Lower lobe of right lung (tissue), 2 donors: ENCODE measurements at regions not wholly inside any gene's neighbourhood (a gene's known extent, or its start where the extent isn't known, plus 50 kb on each side); places are given as distances from the start of the nearest gene placed in this dataset.

Experiments
- ATAC-seq, 2 donors: fragments of 200-7000 bp; cut with Tn5 transposase; one replicate each; pipeline ENCODE4 v1.9.1; 2020 to 2022; ENCODE audit warnings: mild to moderate bottlenecking in 2 of 2, moderate library complexity in 2 of 2
- DNase-seq: peaks from one replicate; pipeline ENCODE4 v3.0.0-alpha.2; 2020
- H3K27ac ChIP-seq: fragments of 200-600 bp; one replicate; pipeline ENCODE4 v1.8.0; 2022
- H3K27me3 ChIP-seq: fragments of 200-600 bp; one replicate; pipeline ENCODE4 v1.8.0; 2022; ENCODE audit warnings: low read depth
- H3K36me3 ChIP-seq: fragments of 200-600 bp; one replicate; pipeline ENCODE4 v1.8.0; 2022; ENCODE audit warnings: mild to moderate bottlenecking
- H3K4me1 ChIP-seq: fragments of 200-600 bp; one replicate; pipeline ENCODE4 v1.8.0; 2022
- H3K4me3 ChIP-seq: fragments of 200-600 bp; one replicate; pipeline ENCODE4 v1.8.0; 2022; ENCODE audit warnings: mild to moderate bottlenecking
- H3K9me3 ChIP-seq: fragments of 200-600 bp; one replicate; pipeline ENCODE4 v1.8.0; 2022
- intact Hi-C: fragments of 100-400 bp; cut with DNase I; formaldehyde crosslinking; loops from one replicate; pipeline ENCODE4 v1.11.0; 2022
- TF ChIP-seq, protein P1 (sequence below): fragments of 200-600 bp; IDR thresholded peaks from one replicate; pipeline ENCODE4 v1.8.0; 2022; ENCODE audit warnings: antibody characterized with exemption, mild to moderate bottlenecking
- donor health status: DM: no; HTN: yes; CAD: no; lungs with severe emphysema.

DNA sequence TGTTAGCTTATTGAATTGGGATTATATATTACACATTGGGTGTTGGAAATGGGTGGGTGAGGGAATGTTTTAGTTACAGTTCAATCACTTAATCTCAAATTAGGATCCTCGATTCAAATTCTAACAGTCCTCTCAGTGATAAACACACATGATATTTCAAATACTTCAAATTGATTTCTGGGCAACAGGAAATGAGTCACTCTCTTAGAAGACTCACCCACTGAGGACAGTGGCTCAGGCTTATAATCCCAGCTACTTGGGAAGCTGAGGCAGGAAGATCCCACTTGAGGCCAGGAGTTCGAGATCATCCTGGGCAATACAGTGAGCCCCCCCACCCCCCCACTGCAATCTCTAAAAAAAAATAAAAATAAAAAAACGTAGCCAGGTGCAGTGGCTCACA lies 435.3 kb downstream of the KLF12 start:
- intact Hi-C loops, result no loop called here
- peaks cover 4% of the 10 kb centered on the region for H3K36me3 ChIP-seq
- H3K9me3 ChIP-seq, result no peaks in the 10 kb centered on the region
- DNase-seq (no peak), ATAC-seq (no peak)
- TF ChIP-seq, protein P1, sequence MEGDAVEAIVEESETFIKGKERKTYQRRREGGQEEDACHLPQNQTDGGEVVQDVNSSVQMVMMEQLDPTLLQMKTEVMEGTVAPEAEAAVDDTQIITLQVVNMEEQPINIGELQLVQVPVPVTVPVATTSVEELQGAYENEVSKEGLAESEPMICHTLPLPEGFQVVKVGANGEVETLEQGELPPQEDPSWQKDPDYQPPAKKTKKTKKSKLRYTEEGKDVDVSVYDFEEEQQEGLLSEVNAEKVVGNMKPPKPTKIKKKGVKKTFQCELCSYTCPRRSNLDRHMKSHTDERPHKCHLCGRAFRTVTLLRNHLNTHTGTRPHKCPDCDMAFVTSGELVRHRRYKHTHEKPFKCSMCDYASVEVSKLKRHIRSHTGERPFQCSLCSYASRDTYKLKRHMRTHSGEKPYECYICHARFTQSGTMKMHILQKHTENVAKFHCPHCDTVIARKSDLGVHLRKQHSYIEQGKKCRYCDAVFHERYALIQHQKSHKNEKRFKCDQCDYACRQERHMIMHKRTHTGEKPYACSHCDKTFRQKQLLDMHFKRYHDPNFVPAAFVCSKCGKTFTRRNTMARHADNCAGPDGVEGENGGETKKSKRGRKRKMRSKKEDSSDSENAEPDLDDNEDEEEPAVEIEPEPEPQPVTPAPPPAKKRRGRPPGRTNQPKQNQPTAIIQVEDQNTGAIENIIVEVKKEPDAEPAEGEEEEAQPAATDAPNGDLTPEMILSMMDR, result no peak
- H3K27ac ChIP-seq, result no peak overlapping the region
- no peaks in the 10 kb centered on the region for H3K27me3 ChIP-seq
- no peaks in the 10 kb centered on the region for H3K4me1 ChIP-seq
- H3K4me3 ChIP-seq, result no peak overlapping the region

DNA sequence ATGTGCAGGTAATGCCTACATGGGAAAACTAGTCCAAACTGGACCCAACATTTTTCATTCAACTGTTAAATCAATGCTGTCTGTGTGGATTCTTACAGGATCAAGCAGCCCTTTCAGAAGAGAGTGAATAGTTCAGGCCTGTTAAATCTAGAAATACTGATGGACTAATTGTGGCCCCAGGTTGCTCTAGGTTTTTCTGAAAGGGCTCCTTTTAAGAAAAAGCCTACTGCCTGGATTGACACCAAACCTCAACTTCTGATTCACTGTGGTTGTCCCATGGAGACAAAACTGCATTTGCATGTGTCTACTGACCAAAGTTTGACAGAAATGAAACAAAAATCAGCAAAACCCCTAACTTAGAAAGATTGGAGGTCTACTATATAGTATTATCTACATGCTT lies 437.0 kb downstream of the KLF12 start:
- H3K27ac ChIP-seq, result no peak overlapping the region
- no peak overlapping the region for H3K4me3 ChIP-seq
- DNase-seq, result no peak
- H3K9me3 ChIP-seq, result no peaks in the 10 kb centered on the region
- peaks cover 4% of the 10 kb centered on the region for H3K36me3 ChIP-seq
- intact Hi-C loops, result no loop called here
- no peak for ATAC-seq
- no peaks in the 10 kb centered on the region for H3K4me1 ChIP-seq
- TF ChIP-seq, protein P1, result no peak
- H3K27me3 ChIP-seq, result no peaks in the 10 kb centered on the region

DNA sequence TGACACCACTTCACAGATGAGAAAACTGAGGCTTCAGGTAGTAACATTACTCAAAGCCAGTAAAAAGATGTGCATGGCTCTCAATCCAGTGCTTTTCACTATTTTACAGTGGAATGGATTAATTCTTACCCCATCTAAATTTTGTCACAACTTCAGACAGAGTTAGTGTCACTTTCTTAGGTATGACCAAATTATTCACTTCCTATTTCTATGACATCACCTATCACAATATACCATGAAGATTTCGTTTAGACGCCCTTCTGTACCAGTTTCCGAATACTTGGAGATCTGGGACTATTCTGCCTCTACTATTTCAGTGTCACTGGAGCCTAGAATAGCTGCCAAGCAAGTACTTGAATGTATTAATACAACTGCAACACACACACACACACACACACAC lies 437.5 kb downstream of the KLF12 start:
- ATAC-seq, result no peak
- DNase-seq, result no peak
- TF ChIP-seq, protein P1, result no peak
- H3K9me3 ChIP-seq, result no peaks in the 10 kb centered on the region
- no peak overlapping the region for H3K4me3 ChIP-seq
- H3K27ac ChIP-seq, result no peak overlapping the region
- H3K36me3 ChIP-seq, result peaks cover 4% of the 10 kb centered on the region
- no peaks in the 10 kb centered on the region for H3K27me3 ChIP-seq
- intact Hi-C loops, result no loop called here
- no peaks in the 10 kb centered on the region for H3K4me1 ChIP-seq

DNA sequence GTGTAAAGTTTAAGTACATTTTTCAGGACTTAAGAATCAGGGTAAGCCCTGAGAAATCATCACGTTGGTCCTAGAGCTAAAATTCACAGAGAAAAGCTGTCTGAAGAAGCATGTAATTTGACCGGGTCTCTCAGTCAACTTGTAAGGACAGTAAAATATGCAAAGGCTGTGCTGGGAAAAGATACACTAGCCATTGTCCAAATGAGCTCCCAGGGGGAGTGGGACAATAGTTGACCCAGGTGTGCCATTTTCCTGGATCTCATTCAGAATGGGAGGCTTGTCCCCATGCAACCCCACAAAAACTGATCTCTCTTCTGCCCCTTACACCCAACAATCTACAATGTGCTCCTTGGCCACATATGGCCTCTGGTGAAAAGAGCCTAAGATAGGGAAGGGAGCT lies 437.9 kb downstream of the KLF12 start:
- H3K27me3 ChIP-seq, result no peaks in the 10 kb centered on the region
- no peak for ATAC-seq
- H3K4me1 ChIP-seq, result no peaks in the 10 kb centered on the region
- intact Hi-C loops, result no loop called here
- H3K27ac ChIP-seq, result no peak overlapping the region
- no peak for DNase-seq
- peaks cover 4% of the 10 kb centered on the region for H3K36me3 ChIP-seq
- no peak overlapping the region for H3K4me3 ChIP-seq
- TF ChIP-seq, protein P1, result no peak
- H3K9me3 ChIP-seq, result no peaks in the 10 kb centered on the region

DNA sequence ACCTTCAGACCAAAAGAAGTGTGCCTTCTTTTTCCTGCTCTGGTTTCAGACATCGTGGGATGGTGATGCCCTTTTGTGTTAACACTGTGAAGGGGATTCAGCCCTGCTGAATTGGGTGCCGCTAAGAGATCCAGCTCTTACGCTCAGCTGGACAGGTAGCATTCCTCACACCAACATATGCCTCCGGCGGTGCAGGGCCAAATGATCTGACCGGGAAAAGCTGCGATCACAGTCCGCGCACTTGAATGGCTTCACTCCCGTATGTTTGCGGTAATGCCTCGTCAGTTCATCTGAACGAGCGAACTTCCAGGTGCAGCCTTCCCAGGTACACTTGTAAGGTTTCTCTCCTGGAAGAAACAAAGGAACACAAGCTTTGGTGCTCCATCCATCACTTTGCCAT lies 438.9 kb downstream of the KLF12 start:
- H3K27ac ChIP-seq, result no peak overlapping the region
- TF ChIP-seq, protein P1, result no peak
- H3K36me3 ChIP-seq, result peaks cover 4% of the 10 kb centered on the region
- H3K27me3 ChIP-seq, result no peaks in the 10 kb centered on the region
- no peaks in the 10 kb centered on the region for H3K9me3 ChIP-seq
- H3K4me3 ChIP-seq, result no peak overlapping the region
- intact Hi-C loops, result no loop called here
- no peak for DNase-seq
- no peaks in the 10 kb centered on the region for H3K4me1 ChIP-seq
- no peak for ATAC-seq

DNA sequence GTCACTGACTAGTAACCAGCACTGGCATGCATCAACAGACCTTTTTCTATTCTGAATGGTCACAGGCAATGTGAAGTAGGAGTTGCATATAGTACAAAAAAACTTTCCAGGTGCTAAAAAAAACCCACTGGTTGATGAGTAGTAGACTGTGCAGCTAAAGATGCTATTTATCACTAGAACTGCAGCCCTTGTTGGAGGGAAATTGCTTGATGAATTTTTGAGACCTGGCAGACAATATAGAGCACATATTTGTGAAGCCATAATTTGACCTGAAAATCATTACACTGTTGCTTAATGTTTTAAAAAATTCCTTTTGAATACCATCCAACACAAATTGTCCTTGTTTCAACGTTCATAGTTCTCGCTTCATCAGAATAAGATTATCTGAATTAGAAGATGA lies 441.0 kb downstream of the KLF12 start:
- peaks cover 4% of the 10 kb centered on the region for H3K36me3 ChIP-seq
- H3K4me3 ChIP-seq, result no peak overlapping the region
- TF ChIP-seq, protein P1, result no peak
- no peak overlapping the region for H3K27ac ChIP-seq
- ATAC-seq (no peak), DNase-seq (no peak)
- intact Hi-C loops, result no loop called here
- H3K4me1 ChIP-seq, result no peaks in the 10 kb centered on the region
- H3K9me3 ChIP-seq, result no peaks in the 10 kb centered on the region
- H3K27me3 ChIP-seq, result no peaks in the 10 kb centered on the region
